ENCODE measurements at regions not wholly inside any gene's neighbourhood (a gene's known extent, or its start where the extent isn't known, plus 50 kb on each side); places are given as distances from the start of the nearest gene placed in this dataset.

- Histone ChIP-seq H3K79me2 (ENCODE audit: low read depth) (no peaks in the 10 kb centered on the region), H3K4me2 (no peak overlapping the region), H3K27ac (no peak overlapping the region), H3K36me3 (ENCODE audit: low read depth) (no peaks in the 10 kb centered on the region), H3K27me3 (ENCODE audit: insufficient read depth, low read depth) (peaks cover 72% of the 10 kb centered on the region), H3K9me3 (ENCODE audit: insufficient read depth, low read depth) (no peaks in the 10 kb centered on the region), H2AFZ (no peak overlapping the region), H3K9me2 (ENCODE audit: insufficient read depth) (no peaks in the 10 kb centered on the region), H3K4me3 (no peak overlapping the region), H3F3A (ENCODE audit: insufficient read depth, low read depth) (no peaks in the 10 kb centered on the region), H3K4me1 (replicated peaks; ENCODE audit: insufficient read depth) (no peaks in the 10 kb centered on the region), H4K20me1 (ENCODE audit: insufficient read depth) (no peaks in the 10 kb centered on the region)
- TF ChIP-seq CTCF (conservative IDR thresholded peaks at IDR 0.05) (no peak), EZH2 (IDR thresholded peaks at IDR 0.05; ENCODE audit: low read depth) (no peak)
- intact Hi-C loops (cut with micrococcal nuclease; ENCODE audit: unreplicated experiment) = no loop called here
- CTCF ChIA-PET = no interaction called here
- POLR2A ChIA-PET (ENCODE audit: unreplicated experiment) = no interaction called here
- BruUV-seq (replicated peaks) = no TSS peak
- DNase-seq = no peak
Measured at GRCh38 chr2:556485-556884, 120.7 kb downstream of the TMEM18 start.

GRCh38 chr2:555164-555922, 121.9 kb downstream of the TMEM18 start:
- no peak overlapping the region for H2AFZ ChIP-seq
- ChIA-PET POLR2A (ENCODE audit: unreplicated experiment) (no interaction called here), CTCF (no interaction called here)
- intact Hi-C loops (cut with micrococcal nuclease; ENCODE audit: unreplicated experiment) = no loop called here
- H3K4me1 ChIP-seq (replicated peaks; ENCODE audit: insufficient read depth) = no peaks in the 10 kb centered on the region
- no peaks in the 10 kb centered on the region for H4K20me1 ChIP-seq (ENCODE audit: insufficient read depth)
- H3K36me3 ChIP-seq (ENCODE audit: low read depth) = no peaks in the 10 kb centered on the region
- no peaks in the 10 kb centered on the region for H3K79me2 ChIP-seq (ENCODE audit: low read depth)
- DNase-seq = no peak
- no peak overlapping the region for H3K4me2 ChIP-seq
- H3K27me3 ChIP-seq (ENCODE audit: insufficient read depth, low read depth) = peaks cover 67% of the 10 kb centered on the region
- TF ChIP-seq EZH2 (IDR thresholded peaks at IDR 0.05; ENCODE audit: low read depth) = no peak
- no peak for TF ChIP-seq CTCF (conservative IDR thresholded peaks at IDR 0.05)
- BruUV-seq (replicated peaks) = no TSS peak
- no peaks in the 10 kb centered on the region for H3K9me2 ChIP-seq (ENCODE audit: insufficient read depth)
- no peaks in the 10 kb centered on the region for H3K9me3 ChIP-seq (ENCODE audit: insufficient read depth, low read depth)
- no peaks in the 10 kb centered on the region for H3F3A ChIP-seq (ENCODE audit: insufficient read depth, low read depth)
- no peak overlapping the region for H3K27ac ChIP-seq
- no peak overlapping the region for H3K4me3 ChIP-seq

GRCh38 chr2:554444-554843, 122.8 kb downstream of the TMEM18 start:
- Histone ChIP-seq H3K4me1 (replicated peaks; ENCODE audit: insufficient read depth) (no peaks in the 10 kb centered on the region), H3K36me3 (ENCODE audit: low read depth) (no peaks in the 10 kb centered on the region), H3F3A (ENCODE audit: insufficient read depth, low read depth) (no peaks in the 10 kb centered on the region), H3K27me3 (ENCODE audit: insufficient read depth, low read depth) (peaks cover 68% of the 10 kb centered on the region), H3K79me2 (ENCODE audit: low read depth) (no peaks in the 10 kb centered on the region), H4K20me1 (ENCODE audit: insufficient read depth) (no peaks in the 10 kb centered on the region), H3K4me2 (no peak overlapping the region), H3K9me3 (ENCODE audit: insufficient read depth, low read depth) (no peaks in the 10 kb centered on the region), H3K4me3 (no peak overlapping the region), H2AFZ (no peak overlapping the region), H3K9me2 (ENCODE audit: insufficient read depth) (no peaks in the 10 kb centered on the region), H3K27ac (no peak overlapping the region)
- no peak for DNase-seq
- BruUV-seq (replicated peaks) = no TSS peak
- intact Hi-C loops (cut with micrococcal nuclease; ENCODE audit: unreplicated experiment) = no loop called here
- POLR2A ChIA-PET (ENCODE audit: unreplicated experiment) = no interaction called here
- TF ChIP-seq EZH2 (IDR thresholded peaks at IDR 0.05; ENCODE audit: low read depth) (no peak), CTCF (conservative IDR thresholded peaks at IDR 0.05) (no peak)
- CTCF ChIA-PET = no interaction called here
